Right lobe of liver (tissue), 6 donors: ENCODE measurements at regions not wholly inside any gene's neighbourhood (a gene's known extent, or its start where the extent isn't known, plus 50 kb on each side); places are given as distances from the start of the nearest gene placed in this dataset.

Experiments used
- ATAC-seq, 4 donors: fragments of 200-7000 bp; cut with Tn5 transposase; one replicate each; pipeline ENCODE4 v1.9.1; 2020; ENCODE audit warnings: mild to moderate bottlenecking in 4 of 4, moderate library complexity in 4 of 4
- DNase-seq, 3 donors: peaks; one replicate each; pipeline ENCODE4 v3.0.0-alpha.2; 2020
- H3K27ac ChIP-seq, 3 donors: fragments of 200-600 bp; one replicate each; pipeline ENCODE4 v1.8.0; 2022
- H3K27me3 ChIP-seq, 2 donors: fragments of 200-600 bp; one replicate each; pipeline ENCODE4 v1.8.0; 2022
- H3K36me3 ChIP-seq, 4 donors: fragments of 200-600 bp; sonication (generic) in 1 of 4; one replicate each; pipeline versions ENCODE4 v1.5.1 to v1.8.0; 2017 to 2022; ENCODE audit warnings: control low read depth in 1 of 4
- H3K4me1 ChIP-seq, 4 donors: fragments of 200-600 bp; sonication (generic) in 1 of 4; one replicate each; pipeline versions ENCODE4 v1.5.1 to v1.8.0; 2017 to 2022; ENCODE audit warnings: control low read depth in 1 of 4
- H3K4me3 ChIP-seq, 3 donors: fragments of 200-600 bp; one replicate each; pipeline ENCODE4 v1.8.0; 2022
- H3K9me3 ChIP-seq, 4 donors: fragments of 200-600 bp; sonication (generic) in 1 of 4; one replicate each; pipeline versions ENCODE4 v1.5.1 to v1.8.0; 2017 to 2022; ENCODE audit warnings: control low read depth in 1 of 4
- POLR2A ChIP-seq: fragments of 450-650 bp; IDR thresholded peaks from one replicate; pipeline ENCODE4 v1.6.1; 2017; ENCODE audit warnings: antibody characterized with exemption, mild to moderate bottlenecking
- WGBS: methylation state at CpG from one replicate; pipeline ENCODE4 v1.1.6; 2018; ENCODE audit warnings: low coverage, low lambda C conversion rate; ENCODE audit not compliant: insufficient coverage; ENCODE audit errors: missing lambda C conversion rate; 5-methylcytosine and 5-hydroxymethylcytosine counted together
- intact Hi-C, 2 donors: fragments of 100-400 bp; cut with DNase I; formaldehyde crosslinking; loops; one replicate each; pipeline versions ENCODE4 v1.11.2 to v1.14.1; 2022
- TF ChIP-seq, protein P1 (sequence below), 4 donors: fragments of 200-600 bp in 3 of 4; fragments of 450-650 bp in 1 of 4; IDR thresholded peaks; one replicate each; pipeline versions ENCODE4 v1.5.1 to v1.8.0; 2016 to 2022; ENCODE audit warnings: antibody characterized with exemption in 4 of 4, mild to moderate bottlenecking in 2 of 4
- donor health status: DM: no; HTN: yes; CAD: no.
- donor health status: DM: no; HTN: no; CAD: no.
- donor health status: DM: no; HTN: no; CAD: no.
- donor health status: DM: no; HTN: yes; CAD: no.
- donor health status: DM: no; HTN: yes; CAD: no.

DNA sequence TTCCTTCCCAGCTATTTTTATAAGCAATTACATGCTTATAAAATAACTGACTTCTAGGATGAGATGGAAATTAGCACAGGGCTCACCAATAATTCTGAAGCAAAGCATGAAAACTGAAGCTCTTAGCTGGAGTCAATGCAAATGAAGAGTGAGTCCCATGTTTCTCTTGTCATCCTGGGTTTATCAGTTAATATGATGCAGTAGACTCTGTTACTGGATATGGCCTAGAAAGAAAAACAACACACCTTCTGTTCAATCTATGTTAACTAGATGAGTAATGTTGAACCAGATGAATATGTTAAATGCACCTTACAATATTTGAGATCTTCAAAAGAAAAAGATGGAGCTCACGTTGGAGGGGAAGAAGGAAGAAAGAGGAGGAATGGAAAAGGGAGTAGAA lies 229.4 kb downstream of the DUSP6 start:
- no peak overlapping the region for H3K4me3 ChIP-seq
- DNase-seq = no peak
- TF ChIP-seq, protein P1, sequence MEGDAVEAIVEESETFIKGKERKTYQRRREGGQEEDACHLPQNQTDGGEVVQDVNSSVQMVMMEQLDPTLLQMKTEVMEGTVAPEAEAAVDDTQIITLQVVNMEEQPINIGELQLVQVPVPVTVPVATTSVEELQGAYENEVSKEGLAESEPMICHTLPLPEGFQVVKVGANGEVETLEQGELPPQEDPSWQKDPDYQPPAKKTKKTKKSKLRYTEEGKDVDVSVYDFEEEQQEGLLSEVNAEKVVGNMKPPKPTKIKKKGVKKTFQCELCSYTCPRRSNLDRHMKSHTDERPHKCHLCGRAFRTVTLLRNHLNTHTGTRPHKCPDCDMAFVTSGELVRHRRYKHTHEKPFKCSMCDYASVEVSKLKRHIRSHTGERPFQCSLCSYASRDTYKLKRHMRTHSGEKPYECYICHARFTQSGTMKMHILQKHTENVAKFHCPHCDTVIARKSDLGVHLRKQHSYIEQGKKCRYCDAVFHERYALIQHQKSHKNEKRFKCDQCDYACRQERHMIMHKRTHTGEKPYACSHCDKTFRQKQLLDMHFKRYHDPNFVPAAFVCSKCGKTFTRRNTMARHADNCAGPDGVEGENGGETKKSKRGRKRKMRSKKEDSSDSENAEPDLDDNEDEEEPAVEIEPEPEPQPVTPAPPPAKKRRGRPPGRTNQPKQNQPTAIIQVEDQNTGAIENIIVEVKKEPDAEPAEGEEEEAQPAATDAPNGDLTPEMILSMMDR (IDR thresholded peaks at IDR 0.05) = no peak
- TF ChIP-seq POLR2A = no peak
- intact Hi-C loops = no loop called here
- peaks cover 0 to 7% (median 2%) of the 10 kb centered on the region in 4 donors for H3K4me1 ChIP-seq
- H3K27ac ChIP-seq = no peak overlapping the region
- WGBS = 91% methylated on average over 1 of the region's 1 CpG
- H3K9me3 ChIP-seq = no peaks in the 10 kb centered on the region
- H3K36me3 ChIP-seq = no peaks in the 10 kb centered on the region
- H3K27me3 ChIP-seq = no peaks in the 10 kb centered on the region
- no peak for ATAC-seq

DNA sequence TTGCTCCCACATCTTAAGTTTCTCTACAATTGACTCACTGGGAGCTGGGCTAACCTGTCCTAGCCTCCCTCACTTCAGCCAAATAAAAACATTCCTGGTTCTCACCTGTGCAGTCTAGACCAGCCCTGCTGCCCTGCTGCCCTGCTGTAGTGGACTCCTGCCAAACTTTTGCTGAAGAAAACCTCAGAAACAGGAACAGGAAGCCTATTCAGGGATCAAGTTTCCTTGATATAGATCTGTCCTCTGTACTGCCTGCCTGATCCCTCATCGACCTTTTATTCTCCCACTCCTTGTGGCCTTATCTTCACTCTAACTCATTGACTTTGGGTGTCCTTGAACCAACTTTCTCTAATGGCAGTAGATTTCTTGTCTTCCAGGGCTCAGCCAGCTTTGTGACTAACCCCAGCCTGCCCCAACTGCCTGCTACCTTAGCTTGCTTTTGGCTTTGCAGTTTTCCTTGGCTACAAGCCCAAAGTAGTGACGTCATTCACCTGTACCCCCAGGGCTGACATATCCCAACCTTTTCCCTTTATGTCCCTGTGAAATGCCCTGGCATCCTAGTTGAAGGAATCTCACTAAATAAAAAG lies 234.8 kb downstream of the DUSP6 start:
- no peaks in the 10 kb centered on the region for H3K36me3 ChIP-seq
- ATAC-seq (peak; percentile 25 to 73 (median 43)), DNase-seq (no peak)
- WGBS = 6% methylated on average over 2 of the region's 2 CpGs
- no peak overlapping the region for H3K27ac ChIP-seq
- H3K4me1 ChIP-seq = peaks cover 0 to 3% (median 0%) of the 10 kb centered on the region in 4 donors
- H3K4me3 ChIP-seq = no peak overlapping the region
- H3K9me3 ChIP-seq = no peaks in the 10 kb centered on the region
- intact Hi-C loops = no loop called here
- TF ChIP-seq POLR2A = no peak
- TF ChIP-seq, protein P1 (IDR thresholded peaks at IDR 0.05) = no peak
- H3K27me3 ChIP-seq = no peaks in the 10 kb centered on the region

DNA sequence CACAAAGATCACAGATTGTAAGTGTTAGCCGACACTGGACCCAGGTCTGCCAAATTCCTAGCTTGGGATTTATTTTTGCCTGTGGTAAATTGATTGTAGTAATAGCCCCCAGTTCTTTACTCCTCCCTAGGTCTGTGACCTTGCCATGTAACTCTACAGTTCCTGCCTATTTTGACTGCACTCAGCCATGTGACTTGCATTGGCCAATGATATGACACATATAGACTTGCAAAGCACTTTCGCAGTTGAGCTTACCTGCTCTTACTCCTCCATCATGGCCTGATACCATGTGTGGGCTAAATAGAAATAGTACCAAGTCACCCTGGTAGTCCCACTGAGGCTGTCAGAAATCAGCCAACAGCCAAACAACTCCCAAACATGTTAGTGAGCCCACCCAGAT lies 240.3 kb downstream of the DUSP6 start:
- no peak for ATAC-seq
- Histone ChIP-seq H3K27ac (no peak overlapping the region), H3K27me3 (no peaks in the 10 kb centered on the region), H3K9me3 (no peaks in the 10 kb centered on the region), H3K4me1 (no peaks in the 10 kb centered on the region), H3K4me3 (no peak overlapping the region), H3K36me3 (no peaks in the 10 kb centered on the region)
- TF ChIP-seq POLR2A = no peak
- TF ChIP-seq, protein P1 (IDR thresholded peaks at IDR 0.05) = no peak
- DNase-seq = no peak
- WGBS = 85% methylated on average over 2 of the region's 2 CpGs
- intact Hi-C loops = no loop called here

DNA sequence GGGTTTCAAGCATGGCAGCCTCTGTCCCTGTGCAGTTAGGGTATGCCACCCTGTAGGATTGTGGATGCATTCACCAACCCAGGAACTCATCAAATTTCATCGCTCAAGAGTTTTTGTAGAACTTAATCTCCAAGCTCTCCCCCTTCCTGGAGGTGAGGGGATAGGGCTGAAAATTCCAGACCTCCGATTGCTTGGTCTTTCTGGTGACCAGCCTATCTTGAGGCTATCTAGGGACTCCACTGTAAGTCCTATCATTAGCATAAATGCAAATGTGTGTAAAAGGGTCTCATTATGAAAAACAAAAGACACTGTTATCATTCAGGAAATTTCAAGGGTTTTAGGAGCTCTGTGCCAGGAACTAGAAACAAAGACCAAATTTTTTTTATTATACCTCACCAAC lies 244.0 kb downstream of the DUSP6 start:
- intact Hi-C loops = no loop called here

More for the DNA sequence above, 244.0 kb downstream of the DUSP6 start:
- no peak overlapping the region for H3K27ac ChIP-seq
- H3K4me3 ChIP-seq = no peak overlapping the region
- no peaks in the 10 kb centered on the region for H3K27me3 ChIP-seq
- DNase-seq (no peak), ATAC-seq (no peak)
- TF ChIP-seq, protein P1 (IDR thresholded peaks at IDR 0.05) = no peak
- no peak for TF ChIP-seq POLR2A
- H3K4me1 ChIP-seq = no peaks in the 10 kb centered on the region
- H3K36me3 ChIP-seq = no peaks in the 10 kb centered on the region
- H3K9me3 ChIP-seq = no peaks in the 10 kb centered on the region
- 86% methylated on average over 1 of the region's 2 CpGs for WGBS
